Stimulated activated CD8-positive, alpha-beta memory T cell treated with anti-CD3 and anti-CD28 coated beads, Interleukin-2, amount 100 ng/mL, for 48 hours (primary cell): ENCODE measurements at regions not wholly inside any gene's neighbourhood (a gene's known extent, or its start where the extent isn't known, plus 50 kb on each side); places are given as distances from the start of the nearest gene placed in this dataset.
"Not testable (repeated sequence)": the region's sequence is repeated elsewhere in the genome, so short reads cannot be mapped to it uniquely, and the experiment has no call there.

Source experiments
- DNase-seq, 2 donors: peaks; one replicate each; pipeline ENCODE4 v3.0.0-alpha.2; 2020; ENCODE audit warnings: low read depth in 2 of 2

DNA sequence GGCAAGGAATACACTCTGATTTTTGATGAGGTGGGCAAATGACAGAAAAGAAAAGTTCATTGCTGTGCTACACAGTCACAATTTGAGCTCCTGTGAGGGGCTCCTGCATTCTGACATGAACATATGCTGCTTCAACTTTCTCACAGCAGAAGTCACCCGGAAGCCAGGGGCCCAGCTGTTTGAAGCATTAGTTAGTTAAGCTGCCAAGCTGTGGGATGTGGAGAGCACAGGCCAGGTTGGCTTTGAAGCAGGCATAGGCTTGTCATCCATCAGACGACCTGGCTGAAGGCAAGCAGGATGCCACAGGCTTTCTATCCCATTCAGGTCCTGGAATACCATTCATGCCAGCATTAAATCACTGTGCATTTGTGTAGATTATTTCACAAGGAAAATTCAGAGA, 63.1 kb downstream of the MTNR1B start:
- no peak for DNase-seq

GRCh38 chr11:93033093-93033492, 63.6 kb downstream of the MTNR1B start:
- DNase-seq = no peak

DNA sequence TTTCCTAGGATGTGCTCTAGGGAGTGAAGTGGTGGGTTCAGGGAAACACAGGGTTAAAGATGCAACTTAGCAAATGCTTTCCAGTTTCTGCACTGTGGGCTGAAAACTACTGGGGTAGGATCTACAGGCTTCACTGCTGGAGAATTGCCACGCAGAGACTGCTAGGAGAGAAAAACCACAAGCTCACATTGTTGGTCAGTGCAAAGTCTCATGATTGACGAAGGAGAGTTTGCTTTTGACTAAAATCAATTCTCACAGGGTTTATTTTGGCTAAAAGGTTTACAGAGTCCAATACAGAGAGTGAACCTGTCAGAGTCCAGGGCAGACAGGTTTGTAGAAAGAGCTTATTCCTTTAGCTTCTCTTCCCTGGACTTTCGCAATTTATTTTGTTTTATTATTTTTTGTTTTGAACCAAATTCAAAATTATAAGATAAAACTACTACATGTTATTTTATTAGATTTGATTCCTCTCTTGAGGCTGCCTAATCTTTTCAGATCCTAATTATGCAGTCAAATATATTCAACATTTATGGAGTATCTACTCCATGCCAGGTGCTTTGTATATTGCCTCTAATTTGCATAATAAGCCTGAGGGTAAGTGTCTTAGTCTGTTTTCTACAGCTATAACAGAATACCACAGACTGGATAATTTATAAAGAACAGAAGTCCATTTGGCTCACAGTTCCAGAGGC, 64.7 kb downstream of the MTNR1B start:
- no peak for DNase-seq

DNA sequence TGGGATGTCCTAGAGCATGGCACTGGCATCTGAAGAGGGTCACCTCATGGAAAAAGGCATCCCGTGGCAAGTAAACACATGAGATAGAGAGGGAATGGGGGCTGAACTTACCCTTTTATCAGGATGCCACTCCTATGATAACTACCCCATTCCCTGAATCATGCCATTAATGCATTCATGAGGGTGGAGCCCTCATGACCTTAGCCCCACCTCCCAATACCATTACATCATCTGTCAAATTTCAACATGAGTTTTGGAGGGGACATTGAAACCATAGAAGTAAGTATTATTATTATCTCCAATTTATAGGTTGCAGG, 65.2 kb downstream of the MTNR1B start:
- no peak for DNase-seq

- DNase-seq = no peak
Observed at GRCh38 chr11:93038521-93038920, 69.1 kb downstream of the MTNR1B start.

- no peak for DNase-seq
Observed at GRCh38 chr11:93039531-93040240, 70.2 kb downstream of the MTNR1B start.

DNA sequence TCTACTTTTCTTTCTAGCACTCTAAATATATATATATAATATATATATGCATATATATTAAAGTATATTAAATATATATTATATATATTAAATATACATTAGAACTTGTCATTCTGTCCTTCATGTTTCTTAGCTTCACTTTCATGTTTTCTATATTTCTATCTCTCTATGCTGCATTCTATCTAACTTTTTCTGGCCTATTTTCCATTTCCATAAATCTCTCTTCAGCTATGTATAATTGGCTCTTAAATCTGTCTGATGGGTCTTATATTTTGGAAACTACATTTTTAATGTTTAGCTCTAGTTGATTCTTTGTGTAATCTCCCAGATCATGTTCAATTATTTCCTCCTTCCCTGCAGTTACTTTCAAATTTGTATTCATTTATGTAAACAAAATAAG, 72.2 kb downstream of the MTNR1B start:
- no peak for DNase-seq

DNA sequence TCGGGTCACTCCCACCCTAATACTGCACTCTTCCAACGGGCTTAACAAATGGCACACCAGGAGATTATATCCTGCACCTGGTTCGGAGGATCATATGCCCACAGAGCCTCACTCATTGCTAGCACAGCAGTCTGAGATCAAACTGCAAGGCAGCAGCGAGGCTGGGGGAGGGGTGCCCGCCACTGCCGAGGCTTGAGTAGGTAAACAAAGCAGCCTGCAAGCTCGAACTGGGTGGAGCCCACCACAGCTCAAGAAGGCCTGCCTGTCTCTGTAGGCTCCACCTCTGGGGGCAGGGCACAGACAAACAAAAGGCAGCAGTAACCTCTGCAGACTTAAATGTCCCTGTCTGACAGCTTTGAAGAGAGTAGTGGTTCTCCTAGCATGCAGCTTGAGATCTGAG, 73.7 kb downstream of the MTNR1B start:
- not testable (repeated sequence) for DNase-seq

DNA sequence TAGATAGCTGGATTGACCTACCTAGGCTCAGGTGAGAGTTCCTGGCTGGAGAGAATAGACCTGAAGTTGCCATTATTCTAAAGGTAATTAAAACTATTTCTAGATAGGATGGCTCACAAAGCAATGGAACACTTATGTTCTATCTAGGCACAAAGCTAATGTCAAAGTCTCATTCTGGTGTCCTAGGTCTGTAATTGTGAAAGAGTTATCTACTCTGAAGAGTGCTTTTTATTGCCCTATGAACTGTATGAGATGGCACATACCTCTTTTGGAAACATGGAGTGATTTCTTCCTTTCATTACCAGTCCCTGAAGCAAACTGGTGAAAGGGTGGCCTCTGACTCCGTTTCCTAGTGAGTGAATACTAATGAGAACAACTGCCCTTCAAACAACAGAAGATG, 80.3 kb downstream of the MTNR1B start:
- DNase-seq = no peak

DNA sequence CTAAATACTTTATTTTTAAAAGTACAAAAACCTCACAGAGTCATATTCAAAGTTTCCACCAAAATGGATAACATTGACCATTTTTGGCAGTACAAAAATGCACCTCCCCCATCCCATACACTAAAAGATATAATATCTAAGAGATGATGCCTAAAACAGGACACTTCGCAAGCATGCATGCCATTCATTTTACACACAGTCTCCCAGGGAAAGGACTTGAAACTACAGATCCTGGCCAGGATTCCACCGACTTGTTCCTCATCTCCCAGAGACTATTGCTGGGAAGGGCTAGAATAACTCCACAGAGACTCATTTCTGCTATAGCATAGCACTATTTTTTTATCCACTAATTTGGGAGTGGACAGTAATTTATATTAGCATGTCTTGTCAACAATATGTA, 81.7 kb downstream of the MTNR1B start:
- DNase-seq = no peak

DNA sequence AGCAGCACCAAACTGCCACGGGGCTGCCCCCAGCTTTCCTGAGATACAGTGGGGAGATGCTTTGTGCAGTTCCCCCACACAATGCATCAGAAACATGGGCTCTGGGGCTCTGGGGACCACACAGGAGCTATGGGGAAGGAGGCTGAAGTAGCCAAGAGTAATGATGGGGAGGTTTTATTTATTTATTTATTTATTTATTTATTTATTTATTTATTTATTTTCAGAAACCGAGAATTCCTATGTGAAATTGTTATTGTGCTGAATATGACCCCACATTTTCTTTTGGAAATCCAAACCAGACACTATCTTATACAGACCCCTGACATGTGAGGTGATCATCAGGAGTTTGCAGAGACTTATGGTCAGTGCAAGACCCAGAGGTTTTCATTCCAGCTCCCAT, 84.4 kb downstream of the MTNR1B start:
- DNase-seq = no peak

DNA sequence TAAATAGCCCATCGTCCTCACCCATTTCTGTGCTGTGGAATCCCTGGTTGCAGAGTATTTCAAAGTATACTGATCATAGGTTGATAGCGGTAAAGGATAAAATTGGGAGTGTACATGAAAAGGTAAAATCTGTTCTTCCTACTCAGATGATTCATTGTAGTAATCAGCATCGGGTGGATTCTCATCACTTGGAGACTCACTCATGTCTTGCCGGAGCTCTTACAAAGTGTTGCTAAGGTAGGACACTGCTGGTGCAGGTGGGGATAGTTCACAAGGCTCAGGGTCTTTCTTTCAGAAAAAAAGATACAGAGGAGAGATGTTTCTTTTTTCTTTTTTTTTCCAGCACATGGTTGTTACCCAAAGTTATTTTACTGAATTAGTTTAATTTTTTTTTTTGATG, 84.8 kb downstream of the MTNR1B start:
- no peak for DNase-seq

GRCh38 chr11:93054881-93055280, 85.4 kb downstream of the MTNR1B start:
- no peak for DNase-seq

DNA sequence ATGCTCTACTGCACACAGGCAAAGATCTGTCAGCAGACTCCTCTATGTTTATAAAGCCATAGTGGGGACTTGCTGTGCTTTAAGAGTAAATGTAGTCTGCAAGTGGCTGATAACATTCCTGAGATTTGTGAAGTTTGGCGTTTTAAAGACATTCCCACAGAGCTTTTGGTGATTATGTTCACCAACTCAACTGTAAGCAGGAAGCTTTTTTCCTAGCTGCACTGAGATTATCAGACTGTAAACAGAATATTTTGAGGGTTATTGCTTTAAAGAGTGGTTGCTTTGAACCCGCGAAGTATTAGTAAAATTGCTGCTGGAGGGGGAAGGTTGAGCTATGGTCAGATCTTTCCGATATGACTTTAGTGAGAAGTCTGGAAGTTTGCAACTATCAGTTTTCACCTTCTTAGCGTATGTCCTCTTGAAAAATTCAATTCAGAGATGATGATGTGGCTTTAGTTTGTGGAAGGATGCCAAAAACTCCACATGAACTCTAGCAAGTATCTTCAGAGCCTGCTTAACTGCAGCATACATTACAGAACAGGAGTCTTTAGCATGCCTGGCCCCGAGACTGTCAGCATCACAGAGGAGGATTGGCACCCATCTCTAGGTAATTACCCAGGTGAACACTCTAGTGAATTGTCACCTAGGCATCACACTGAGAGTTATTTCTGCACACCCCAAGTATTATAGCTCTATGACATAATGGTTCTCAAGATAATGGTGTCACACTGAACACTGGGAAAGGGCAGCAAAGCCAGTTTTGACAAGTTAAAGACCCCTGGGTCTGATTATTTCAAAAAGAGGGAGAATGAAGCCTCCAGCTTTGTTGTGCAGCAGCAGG, 89.9 kb downstream of the MTNR1B start:
- no peak for DNase-seq

DNA sequence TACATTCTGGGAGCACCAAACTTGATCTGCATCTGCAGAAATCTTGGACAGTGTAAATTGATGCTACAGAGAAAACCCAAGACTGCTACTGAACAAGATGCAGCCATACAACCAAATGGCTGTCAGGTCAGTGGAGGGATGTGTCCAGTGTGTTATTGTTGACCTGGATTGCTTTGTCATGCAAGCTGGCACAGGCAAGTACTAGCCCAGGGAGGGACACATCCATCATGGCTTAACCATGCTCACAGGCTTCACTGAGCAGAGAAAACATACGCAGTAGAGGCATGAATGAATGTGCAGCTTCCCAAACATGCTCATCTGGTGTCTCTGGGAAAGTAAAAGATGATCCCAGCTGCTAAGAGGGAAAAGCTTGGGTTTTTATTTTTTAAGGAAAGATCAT, 93.6 kb downstream of the MTNR1B start:
- DNase-seq = no peak

GRCh38 chr11:93065074-93065674, 95.7 kb downstream of the MTNR1B start:
- DNase-seq = peak in 1 of 2 donors; percentile 1

- no peak for DNase-seq
Observed at GRCh38 chr11:93067881-93068390, 98.5 kb downstream of the MTNR1B start.

- DNase-seq = no peak
Observed at GRCh38 chr11:93072229-93072914, 102.9 kb downstream of the MTNR1B start.

GRCh38 chr11:93073026-93073425, 103.6 kb downstream of the MTNR1B start:
- DNase-seq = no peak

GRCh38 chr11:93073508-93074280, 104.2 kb downstream of the MTNR1B start:
- no peak for DNase-seq

GRCh38 chr11:93074352-93074751, 104.9 kb downstream of the MTNR1B start:
- DNase-seq = no peak
